ENCODE measurements at regions not wholly inside any gene's neighbourhood (a gene's known extent, or its start where the extent isn't known, plus 50 kb on each side); places are given as distances from the start of the nearest gene placed in this dataset.

DNA sequence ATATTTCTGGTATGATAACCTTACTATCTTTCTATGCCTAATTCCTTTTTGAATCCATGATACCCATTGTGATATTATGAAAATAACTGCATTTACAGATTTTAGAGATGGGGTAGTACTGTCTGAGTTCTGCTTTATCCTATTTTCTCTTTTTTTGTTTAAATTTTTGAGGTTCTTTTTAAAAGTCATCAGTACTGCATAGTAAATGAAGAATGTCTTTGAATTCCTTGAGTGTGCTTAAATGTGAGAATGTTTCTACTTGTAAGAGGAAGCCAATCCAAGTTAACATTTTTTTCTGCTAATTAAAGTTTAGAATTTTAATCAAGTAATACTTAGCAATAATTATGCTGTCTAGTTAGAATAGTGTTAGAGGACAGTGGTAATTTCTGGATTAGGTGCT lies 474.6 kb downstream of the PCNX1 start:
- TF ChIP-seq, protein P1, sequence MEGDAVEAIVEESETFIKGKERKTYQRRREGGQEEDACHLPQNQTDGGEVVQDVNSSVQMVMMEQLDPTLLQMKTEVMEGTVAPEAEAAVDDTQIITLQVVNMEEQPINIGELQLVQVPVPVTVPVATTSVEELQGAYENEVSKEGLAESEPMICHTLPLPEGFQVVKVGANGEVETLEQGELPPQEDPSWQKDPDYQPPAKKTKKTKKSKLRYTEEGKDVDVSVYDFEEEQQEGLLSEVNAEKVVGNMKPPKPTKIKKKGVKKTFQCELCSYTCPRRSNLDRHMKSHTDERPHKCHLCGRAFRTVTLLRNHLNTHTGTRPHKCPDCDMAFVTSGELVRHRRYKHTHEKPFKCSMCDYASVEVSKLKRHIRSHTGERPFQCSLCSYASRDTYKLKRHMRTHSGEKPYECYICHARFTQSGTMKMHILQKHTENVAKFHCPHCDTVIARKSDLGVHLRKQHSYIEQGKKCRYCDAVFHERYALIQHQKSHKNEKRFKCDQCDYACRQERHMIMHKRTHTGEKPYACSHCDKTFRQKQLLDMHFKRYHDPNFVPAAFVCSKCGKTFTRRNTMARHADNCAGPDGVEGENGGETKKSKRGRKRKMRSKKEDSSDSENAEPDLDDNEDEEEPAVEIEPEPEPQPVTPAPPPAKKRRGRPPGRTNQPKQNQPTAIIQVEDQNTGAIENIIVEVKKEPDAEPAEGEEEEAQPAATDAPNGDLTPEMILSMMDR (IDR thresholded peaks at IDR 0.05): no peak
- no peak for TF ChIP-seq POLR2A (IDR thresholded peaks at IDR 0.05)

All from body of pancreas (tissue), 4 donors.